ENCODE measurements at regions not wholly inside any gene's neighbourhood (a gene's known extent, or its start where the extent isn't known, plus 50 kb on each side); places are given as distances from the start of the nearest gene placed in this dataset.

DNA sequence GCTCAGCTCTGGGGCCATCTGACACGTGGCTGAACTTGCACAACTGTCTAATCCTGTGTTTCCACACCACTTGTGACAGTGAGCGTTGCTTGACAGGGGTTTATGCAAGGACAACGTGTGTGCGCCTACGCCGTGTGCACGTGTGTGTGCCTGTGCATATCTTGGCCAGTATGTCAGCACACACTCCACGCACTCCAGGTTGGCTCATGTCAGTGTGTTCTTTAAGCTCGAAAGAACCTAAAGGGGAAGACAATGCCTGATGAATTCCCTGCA, 85.6 kb upstream of the SALL3 start:
- DNase-seq (ENCODE audit: extremely low read depth, low read depth), result no peak
- TF ChIP-seq, protein P1, sequence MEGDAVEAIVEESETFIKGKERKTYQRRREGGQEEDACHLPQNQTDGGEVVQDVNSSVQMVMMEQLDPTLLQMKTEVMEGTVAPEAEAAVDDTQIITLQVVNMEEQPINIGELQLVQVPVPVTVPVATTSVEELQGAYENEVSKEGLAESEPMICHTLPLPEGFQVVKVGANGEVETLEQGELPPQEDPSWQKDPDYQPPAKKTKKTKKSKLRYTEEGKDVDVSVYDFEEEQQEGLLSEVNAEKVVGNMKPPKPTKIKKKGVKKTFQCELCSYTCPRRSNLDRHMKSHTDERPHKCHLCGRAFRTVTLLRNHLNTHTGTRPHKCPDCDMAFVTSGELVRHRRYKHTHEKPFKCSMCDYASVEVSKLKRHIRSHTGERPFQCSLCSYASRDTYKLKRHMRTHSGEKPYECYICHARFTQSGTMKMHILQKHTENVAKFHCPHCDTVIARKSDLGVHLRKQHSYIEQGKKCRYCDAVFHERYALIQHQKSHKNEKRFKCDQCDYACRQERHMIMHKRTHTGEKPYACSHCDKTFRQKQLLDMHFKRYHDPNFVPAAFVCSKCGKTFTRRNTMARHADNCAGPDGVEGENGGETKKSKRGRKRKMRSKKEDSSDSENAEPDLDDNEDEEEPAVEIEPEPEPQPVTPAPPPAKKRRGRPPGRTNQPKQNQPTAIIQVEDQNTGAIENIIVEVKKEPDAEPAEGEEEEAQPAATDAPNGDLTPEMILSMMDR (IDR thresholded peaks at IDR 0.05; ENCODE audit: low read depth, low read length), result no peak

DNA sequence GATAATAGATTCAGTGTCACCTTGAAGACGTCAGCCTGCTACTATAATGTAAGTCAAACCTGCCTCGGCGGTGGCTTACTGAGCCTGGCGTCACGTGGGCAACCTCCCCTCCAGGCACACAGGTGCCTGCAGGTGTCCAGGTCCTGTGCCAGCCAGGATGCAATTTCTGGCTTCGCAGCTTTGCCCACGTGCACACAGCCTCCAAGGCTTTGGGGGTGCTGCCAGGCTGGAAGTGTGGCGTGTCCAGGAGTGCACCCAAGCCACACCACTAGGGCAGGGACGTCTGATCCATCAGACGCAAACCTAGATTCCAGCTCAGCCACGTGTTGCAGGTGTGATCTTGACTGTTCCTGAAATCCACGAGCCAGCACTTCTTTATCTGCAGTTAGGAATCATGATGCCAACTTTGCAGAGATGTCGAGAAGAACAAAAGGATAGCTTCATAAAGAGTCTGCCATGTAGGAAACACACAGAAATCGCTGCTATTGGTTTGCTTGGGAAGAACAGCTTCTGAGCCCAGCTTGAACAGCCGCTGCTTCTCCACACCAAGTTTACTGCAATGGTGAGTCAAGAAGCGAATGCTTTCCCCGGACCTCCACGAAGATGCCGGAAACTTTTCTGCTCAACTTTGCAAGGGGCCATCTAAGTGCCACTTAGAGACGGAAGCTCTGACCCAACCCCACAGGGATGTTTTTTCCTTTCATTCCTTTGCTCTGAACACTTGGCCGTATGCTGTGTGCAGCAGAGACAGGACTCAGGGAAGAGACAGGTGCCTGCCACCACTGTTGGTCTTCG, 84.2 kb upstream of the SALL3 start:
- TF ChIP-seq, protein P1 (IDR thresholded peaks at IDR 0.05; ENCODE audit: low read depth, low read length), result no peak
- DNase-seq (ENCODE audit: extremely low read depth, low read depth), result no peak

DNA sequence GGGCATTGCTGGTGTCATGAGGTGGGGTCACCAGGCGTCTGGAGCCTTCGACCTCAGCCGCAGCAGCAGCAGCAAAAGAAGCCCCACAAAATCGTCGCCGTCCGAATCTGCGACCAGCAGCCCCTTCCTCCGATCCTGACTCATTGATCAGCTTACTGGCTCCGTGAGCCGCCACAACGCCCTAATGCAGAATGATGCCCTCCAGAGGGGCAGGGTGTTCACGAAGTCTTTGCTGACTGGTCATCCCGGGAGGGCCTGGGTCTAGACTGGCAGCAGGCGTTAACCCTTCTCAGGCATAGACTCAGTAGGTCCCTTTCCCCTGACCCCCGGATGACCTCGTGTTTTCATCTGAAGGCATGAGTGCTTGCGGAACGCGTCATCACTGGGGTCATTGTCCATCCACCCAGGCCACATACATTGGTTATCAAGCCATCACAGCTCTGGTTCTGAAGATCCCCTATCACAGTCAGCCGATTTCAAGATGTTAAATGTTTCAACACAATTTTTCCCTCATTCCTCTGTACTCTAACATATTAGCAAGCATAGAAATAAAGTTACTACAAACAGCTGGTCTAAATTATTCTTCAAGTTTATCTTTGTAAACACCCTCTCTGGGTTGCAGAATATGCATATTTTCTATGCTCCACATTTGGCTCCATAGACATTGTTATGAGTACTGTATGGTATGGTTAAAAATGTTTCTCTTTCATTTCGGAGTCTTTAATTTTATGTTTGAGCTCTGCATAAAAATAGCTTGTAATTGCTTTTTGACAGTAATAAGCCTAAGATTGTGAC, 83.3 kb upstream of the SALL3 start:
- TF ChIP-seq, protein P1 (IDR thresholded peaks at IDR 0.05; ENCODE audit: low read depth, low read length), result no peak
- DNase-seq (ENCODE audit: extremely low read depth, low read depth), result no peak

DNA sequence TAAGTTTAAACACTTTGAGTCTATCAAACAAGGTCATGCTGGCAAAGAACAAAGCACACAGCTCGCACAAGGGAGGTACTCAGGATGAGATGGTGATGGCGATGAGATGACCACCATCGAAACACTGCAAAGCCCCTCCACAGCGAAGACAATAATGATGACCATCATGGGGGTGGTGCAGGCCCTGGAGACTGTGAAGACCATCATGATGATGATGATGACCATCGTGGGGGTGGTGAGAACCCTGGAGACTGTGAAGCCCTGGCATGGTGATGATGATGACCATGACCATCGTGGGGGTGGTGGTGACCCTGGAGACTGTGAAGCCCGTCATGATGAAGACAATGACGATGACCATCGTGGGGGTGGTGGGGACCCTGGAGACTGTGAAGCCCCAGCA, 81.6 kb upstream of the SALL3 start:
- DNase-seq (ENCODE audit: extremely low read depth, low read depth), result no peak
- TF ChIP-seq, protein P1 (IDR thresholded peaks at IDR 0.05; ENCODE audit: low read depth, low read length), result no peak

DNA sequence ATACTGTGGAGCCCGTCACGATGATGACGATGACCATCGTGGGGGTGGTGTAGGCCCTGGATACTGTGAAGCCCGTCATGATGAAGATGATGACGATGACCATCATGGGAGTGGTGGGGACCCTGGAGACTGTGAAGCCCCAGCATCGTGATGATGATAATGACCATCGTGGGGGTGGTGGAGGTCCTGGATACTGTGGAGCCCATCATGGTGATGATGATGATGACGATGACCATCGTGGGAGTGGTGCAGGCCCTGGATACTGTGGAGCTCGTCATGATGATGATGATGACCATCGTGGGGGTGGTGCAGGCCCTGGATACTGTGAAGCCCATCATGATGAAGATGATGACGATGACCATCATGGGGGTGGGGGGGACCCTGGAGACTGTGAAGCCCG, 81.0 kb upstream of the SALL3 start:
- TF ChIP-seq, protein P1 (IDR thresholded peaks at IDR 0.05; ENCODE audit: low read depth, low read length), result no peak
- no peak for DNase-seq (ENCODE audit: extremely low read depth, low read depth)

DNA sequence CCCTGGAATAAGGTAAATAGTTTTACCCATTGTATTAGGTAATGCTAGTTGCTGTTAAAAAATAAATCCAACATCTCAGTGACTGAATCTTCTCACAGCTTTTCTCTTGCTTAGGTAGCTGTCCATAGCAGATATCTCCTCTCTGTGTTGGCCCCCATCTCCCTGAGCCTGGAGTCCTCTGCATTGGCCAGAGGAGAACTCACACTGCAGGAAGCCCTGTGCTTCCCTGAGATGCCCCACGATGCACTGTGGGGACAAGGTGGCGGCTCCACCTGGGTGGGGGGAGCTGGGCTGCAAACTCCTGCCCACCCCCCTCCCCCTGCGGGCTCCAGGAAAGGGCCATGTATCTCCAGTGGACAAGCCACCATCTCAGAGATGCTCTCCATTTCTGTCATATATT, 80.4 kb upstream of the SALL3 start:
- DNase-seq (ENCODE audit: extremely low read depth, low read depth), result no peak
- TF ChIP-seq, protein P1 (IDR thresholded peaks at IDR 0.05; ENCODE audit: low read depth, low read length), result no peak

Measured in AG09319 (cell line).